ENCODE measurements at regions not wholly inside any gene's neighbourhood (a gene's known extent, or its start where the extent isn't known, plus 50 kb on each side); places are given as distances from the start of the nearest gene placed in this dataset.

- Mint-ChIP-seq H3K9me3 (no peaks in the 10 kb centered on the region; the same call in 2 of the 3 replicates), H3K27me3 (ENCODE audit: insufficient read depth, low read depth, poor library complexity) (no peaks in the 10 kb centered on the region)
- no peaks in the 10 kb centered on the region for H3K27me3 ChIP-seq (ENCODE audit: insufficient read depth)
Observed at GRCh38 chr20:11738852-11739251, 178.8 kb upstream of the BTBD3 start.

GRCh38 chr20:11740975-11741374, 176.7 kb upstream of the BTBD3 start:
- Histone ChIP-seq H3K9me2 (ENCODE audit: insufficient read depth) (no peaks in the 10 kb centered on the region), H3F3A (replicated peaks; ENCODE audit: low read depth) (no peaks in the 10 kb centered on the region), H3K4me1 (ENCODE audit: insufficient read depth) (no peaks in the 10 kb centered on the region), H3K79me2 (replicated peaks; ENCODE audit: insufficient read depth) (no peaks in the 10 kb centered on the region), H3K4me3 (no peak overlapping the region), H4K20me1 (replicated peaks; ENCODE audit: insufficient read depth) (no peaks in the 10 kb centered on the region), H3K27ac (ENCODE audit: low read depth) (no peak overlapping the region), H3K27me3 (ENCODE audit: insufficient read depth) (no peaks in the 10 kb centered on the region), H2AFZ (no peak overlapping the region), H3K36me3 (ENCODE audit: insufficient read depth) (no peaks in the 10 kb centered on the region), H3K4me2 (no peak overlapping the region)
- no peak for TF ChIP-seq NANOG (IDR thresholded peaks at IDR 0.05; ENCODE audit: borderline replicate concordance)
- no peak for TF ChIP-seq CREB1 (CRISPR knock-in tag; IDR thresholded peaks at IDR 0.05; ENCODE audit: low read depth)
- TF ChIP-seq EZH2phosphoT487 (IDR thresholded peaks at IDR 0.05; ENCODE audit: unreplicated experiment) = no peak
- no peak for TF ChIP-seq STAT1 (IDR thresholded peaks at IDR 0.05; ENCODE audit: unreplicated experiment)
- TF ChIP-seq ZNF114 (CRISPR knock-in tag; IDR thresholded peaks at IDR 0.05) = no peak
- no peak for TF ChIP-seq ETS1 (IDR thresholded peaks at IDR 0.05)
- no peak for TF ChIP-seq ZNF331 (CRISPR knock-in tag; IDR thresholded peaks at IDR 0.05; ENCODE audit: low read depth)
- no peak for TF ChIP-seq CTCF (conservative IDR thresholded peaks at IDR 0.05; ENCODE audit: low read depth in 2 of 2)
- TF ChIP-seq ZNF462 (CRISPR knock-in tag; IDR thresholded peaks at IDR 0.05) = no peak
- no peaks in the 10 kb centered on the region for H3K27me3 Mint-ChIP-seq (ENCODE audit: insufficient read depth, low read depth, poor library complexity)
- H3K4me1 Mint-ChIP-seq = no peaks in the 10 kb centered on the region
- H3K4me3 Mint-ChIP-seq = no peak overlapping the region
- H3K27ac Mint-ChIP-seq = no peak overlapping the region
- H3K9me3 Mint-ChIP-seq = no peaks in the 10 kb centered on the region; the same call in 2 of the 3 replicates
- no peak for DNase-seq (ENCODE audit: low spot score)
- no peak for ATAC-seq
- no peaks in the 10 kb centered on the region for H3K36me3 Mint-ChIP-seq (ENCODE audit: low read depth)

More at GRCh38 chr20:11738852-11739251, 178.8 kb upstream of the BTBD3 start:
- no peaks in the 10 kb centered on the region for H3K4me1 Mint-ChIP-seq
- no peak overlapping the region for H3K27ac Mint-ChIP-seq
- ATAC-seq (no peak), DNase-seq (ENCODE audit: low spot score) (no peak)
- H3K36me3 ChIP-seq (ENCODE audit: insufficient read depth) = no peaks in the 10 kb centered on the region
- no peaks in the 10 kb centered on the region for H3K36me3 Mint-ChIP-seq (ENCODE audit: low read depth)
- H3K9me2 ChIP-seq (ENCODE audit: insufficient read depth) = no peaks in the 10 kb centered on the region
- H3K4me2 ChIP-seq = no peak overlapping the region
- H3K4me1 ChIP-seq (ENCODE audit: insufficient read depth) = no peaks in the 10 kb centered on the region
- no peak for TF ChIP-seq NANOG (IDR thresholded peaks at IDR 0.05; ENCODE audit: borderline replicate concordance)
- H4K20me1 ChIP-seq (replicated peaks; ENCODE audit: insufficient read depth) = no peaks in the 10 kb centered on the region
- H3K4me3 ChIP-seq = no peak overlapping the region
- no peaks in the 10 kb centered on the region for H3K79me2 ChIP-seq (replicated peaks; ENCODE audit: insufficient read depth)
- no peaks in the 10 kb centered on the region for H3F3A ChIP-seq (replicated peaks; ENCODE audit: low read depth)
- H2AFZ ChIP-seq = no peak overlapping the region
- no peak overlapping the region for H3K27ac ChIP-seq (ENCODE audit: low read depth)
- no peak overlapping the region for H3K4me3 Mint-ChIP-seq

Data from GM23338 (cell line).